ENCODE measurements at regions not wholly inside any gene's neighbourhood (a gene's known extent, or its start where the extent isn't known, plus 50 kb on each side); places are given as distances from the start of the nearest gene placed in this dataset.

GRCh38 chr12:114913871-114914801 lies 230.2 kb upstream of the TBX3 start:
- no peak for DNase-seq

- no peak for DNase-seq
Observed at GRCh38 chr12:114912811-114913210, 228.8 kb upstream of the TBX3 start.

DNA sequence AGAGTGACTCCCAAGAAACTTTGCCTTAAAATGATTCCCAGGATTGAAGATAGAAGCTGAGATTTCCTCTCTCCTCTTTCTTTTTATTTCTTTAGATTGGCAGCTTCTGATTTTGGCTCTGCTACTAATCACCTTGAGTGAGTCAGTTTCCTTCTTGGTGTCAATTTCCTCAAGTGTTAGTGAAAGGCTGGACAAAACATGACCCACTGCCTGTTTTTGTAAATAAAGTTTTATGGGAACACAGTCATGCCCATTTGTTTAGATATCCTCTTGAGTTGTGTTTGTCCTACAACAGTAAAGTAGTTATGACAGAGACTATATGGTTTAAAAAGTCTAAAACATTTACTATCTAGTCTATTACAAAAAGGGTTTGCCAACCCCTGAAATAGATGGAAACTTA lies 227.2 kb upstream of the TBX3 start:
- no peak for DNase-seq

- DNase-seq, result no peak
Observed at GRCh38 chr12:114904254-114905003, 220.5 kb upstream of the TBX3 start.

DNA sequence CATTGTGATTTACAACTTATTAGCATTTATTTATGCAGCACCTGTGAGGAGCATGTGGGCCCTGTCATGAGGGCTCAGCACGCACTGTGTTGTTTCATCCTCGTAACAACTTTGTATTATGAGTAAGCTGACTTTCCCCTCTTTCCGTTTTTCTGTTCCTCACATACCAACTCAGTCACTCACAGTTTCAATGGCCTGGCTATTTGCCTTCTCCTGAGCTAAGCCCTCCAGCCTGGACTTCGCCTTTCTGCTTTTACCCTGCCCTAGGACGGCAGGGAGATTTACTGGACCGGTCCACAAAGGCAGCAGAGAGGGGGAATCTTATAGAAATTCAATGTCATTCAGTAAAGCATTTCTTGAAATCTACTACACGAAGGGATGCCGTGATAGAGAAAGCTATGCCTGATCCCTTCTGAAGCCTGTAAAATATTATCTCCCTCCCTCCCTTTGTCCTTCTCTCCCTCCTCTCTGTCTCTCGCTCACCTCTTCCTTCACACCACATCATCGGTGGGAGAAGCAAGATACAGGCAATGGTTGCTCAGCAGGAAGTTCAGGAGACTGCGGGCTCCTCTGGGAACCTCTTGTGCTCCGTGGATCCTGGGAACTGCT lies 219.2 kb upstream of the TBX3 start:
- DNase-seq, result no peak

GRCh38 chr12:114902665-114903064 lies 218.7 kb upstream of the TBX3 start:
- no peak for DNase-seq

- DNase-seq, result no peak
Observed at GRCh38 chr12:114901316-114901715, 217.3 kb upstream of the TBX3 start.

DNA sequence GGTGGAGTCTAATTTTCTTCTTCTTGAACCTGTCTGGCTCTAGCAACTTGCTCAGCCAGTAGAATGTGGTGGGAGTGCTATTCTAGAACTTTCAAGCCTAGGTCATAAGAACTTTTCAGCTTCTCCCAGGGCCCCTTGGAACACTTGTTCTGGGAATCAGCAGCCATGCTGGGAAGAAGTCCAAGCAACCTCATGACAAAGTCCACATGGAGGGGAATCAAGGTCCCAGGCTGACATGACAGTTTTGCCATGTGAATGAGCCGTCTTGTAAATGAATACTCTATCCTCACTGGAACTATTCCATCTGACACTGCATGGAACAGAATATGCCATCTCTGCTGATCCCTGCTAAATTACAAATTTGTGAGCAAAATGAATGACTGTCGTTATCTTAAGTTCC lies 214.2 kb upstream of the TBX3 start:
- no peak for DNase-seq

DNA sequence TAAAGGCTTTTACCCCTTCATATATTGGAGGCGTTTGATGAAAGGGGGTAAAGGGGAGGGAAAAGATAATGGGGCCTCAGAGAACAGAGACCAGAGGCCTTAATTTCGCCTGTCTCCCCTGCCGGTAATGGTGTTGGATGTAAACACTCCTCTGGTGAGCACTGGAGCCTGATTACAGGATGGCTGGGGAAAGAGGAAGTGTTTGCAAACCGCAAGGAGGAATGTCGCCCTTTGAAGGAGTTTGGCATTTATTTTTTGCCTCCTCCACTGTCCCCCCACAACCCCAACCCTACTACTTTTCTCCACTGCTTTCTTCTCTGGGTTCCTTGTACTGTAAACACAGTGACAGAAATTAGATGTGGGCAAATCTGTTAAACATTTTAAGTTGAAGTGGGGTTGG lies 211.9 kb upstream of the TBX3 start:
- DNase-seq, result no peak

- DNase-seq, result no peak
Observed at GRCh38 chr12:114895081-114895480, 211.1 kb upstream of the TBX3 start.

DNA sequence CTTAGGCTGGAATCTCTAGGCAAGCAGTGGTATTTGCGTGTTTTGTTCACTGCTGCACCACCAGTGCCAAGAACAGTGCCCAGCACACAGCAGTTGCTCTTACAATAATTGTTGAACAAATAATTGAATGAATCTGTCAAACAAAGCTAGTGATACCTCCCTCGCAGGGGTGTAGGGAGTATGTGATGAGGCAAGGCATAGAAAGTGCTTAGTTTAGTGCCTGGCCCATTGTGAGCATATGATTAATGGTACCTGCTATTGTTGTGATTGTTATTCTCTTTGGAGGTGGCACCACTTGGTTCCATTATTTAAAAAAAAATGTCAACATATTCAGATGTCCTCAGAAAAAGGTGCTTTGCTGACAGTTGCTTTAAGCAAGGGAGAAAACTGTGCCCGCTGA lies 210.1 kb upstream of the TBX3 start:
- DNase-seq, result no peak

- no peak for DNase-seq
Observed at GRCh38 chr12:114888928-114889584, 205.1 kb upstream of the TBX3 start.

GRCh38 chr12:114888448-114888847 lies 204.5 kb upstream of the TBX3 start:
- DNase-seq, result no peak

- no peak for DNase-seq
Observed at GRCh38 chr12:114885501-114885900, 201.5 kb upstream of the TBX3 start.

- no peak for DNase-seq
Observed at GRCh38 chr12:114884575-114884974, 200.6 kb upstream of the TBX3 start.

- no peak for DNase-seq
Observed at GRCh38 chr12:114882083-114882482, 198.1 kb upstream of the TBX3 start.

DNA sequence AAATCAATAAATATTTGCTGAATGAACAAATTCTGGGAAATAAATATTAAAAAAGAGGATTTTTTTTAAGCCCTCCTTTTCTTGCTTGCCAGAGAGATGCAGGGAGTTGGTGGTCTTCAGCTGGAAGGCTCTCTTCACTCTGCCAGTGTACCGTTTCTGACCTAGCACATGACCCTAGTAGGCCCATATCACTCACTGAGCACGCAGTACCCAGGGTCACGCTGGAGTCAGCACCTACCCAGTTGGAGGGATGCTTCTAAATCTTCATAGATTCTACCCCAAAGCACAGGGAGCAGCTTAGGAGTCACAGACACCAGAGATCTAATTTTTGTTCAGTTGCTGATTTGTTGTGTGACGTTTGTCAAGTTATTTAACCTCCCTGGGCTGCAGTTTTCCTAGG lies 195.4 kb upstream of the TBX3 start:
- no peak for DNase-seq

GRCh38 chr12:114878781-114879180 lies 194.8 kb upstream of the TBX3 start:
- DNase-seq, result no peak

DNA sequence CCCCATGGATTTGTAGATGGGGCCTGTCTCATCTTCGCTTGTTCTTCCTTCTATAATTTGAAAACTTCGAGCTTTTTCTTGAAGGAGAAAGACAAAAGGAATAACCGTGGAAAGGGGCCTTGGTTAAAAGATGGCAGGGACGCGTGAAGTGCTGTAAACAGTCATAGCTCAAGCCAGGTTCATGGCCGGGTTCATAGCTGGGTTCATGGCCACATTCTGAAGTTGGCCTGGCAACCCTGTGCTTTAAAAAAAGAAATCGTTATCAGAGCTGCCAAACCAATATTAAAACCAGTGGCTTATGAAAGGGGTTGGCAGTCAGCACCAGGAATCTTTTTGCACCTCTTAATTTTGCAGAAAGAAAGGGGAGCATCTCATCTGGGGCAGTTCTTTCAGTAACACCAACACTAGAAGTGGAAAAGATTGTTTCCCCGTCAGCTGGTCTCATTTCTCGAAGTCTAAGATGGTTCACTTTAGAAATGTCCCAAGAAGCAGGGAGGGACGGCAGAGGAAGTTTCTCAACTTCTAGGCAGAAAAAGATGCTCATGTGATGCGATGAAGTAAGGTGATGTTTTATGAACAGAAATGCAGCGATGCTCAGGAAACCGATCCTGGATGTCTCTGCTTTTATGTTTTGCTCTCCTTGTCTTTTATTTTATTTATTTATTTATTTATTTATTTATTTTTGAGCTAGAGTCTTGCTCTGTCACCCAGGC lies 193.1 kb upstream of the TBX3 start:
- DNase-seq, result no peak

- no peak for DNase-seq
Observed at GRCh38 chr12:114875313-114875712, 191.3 kb upstream of the TBX3 start.

GRCh38 chr12:114873656-114874055 lies 189.7 kb upstream of the TBX3 start:
- DNase-seq, result no peak

DNA sequence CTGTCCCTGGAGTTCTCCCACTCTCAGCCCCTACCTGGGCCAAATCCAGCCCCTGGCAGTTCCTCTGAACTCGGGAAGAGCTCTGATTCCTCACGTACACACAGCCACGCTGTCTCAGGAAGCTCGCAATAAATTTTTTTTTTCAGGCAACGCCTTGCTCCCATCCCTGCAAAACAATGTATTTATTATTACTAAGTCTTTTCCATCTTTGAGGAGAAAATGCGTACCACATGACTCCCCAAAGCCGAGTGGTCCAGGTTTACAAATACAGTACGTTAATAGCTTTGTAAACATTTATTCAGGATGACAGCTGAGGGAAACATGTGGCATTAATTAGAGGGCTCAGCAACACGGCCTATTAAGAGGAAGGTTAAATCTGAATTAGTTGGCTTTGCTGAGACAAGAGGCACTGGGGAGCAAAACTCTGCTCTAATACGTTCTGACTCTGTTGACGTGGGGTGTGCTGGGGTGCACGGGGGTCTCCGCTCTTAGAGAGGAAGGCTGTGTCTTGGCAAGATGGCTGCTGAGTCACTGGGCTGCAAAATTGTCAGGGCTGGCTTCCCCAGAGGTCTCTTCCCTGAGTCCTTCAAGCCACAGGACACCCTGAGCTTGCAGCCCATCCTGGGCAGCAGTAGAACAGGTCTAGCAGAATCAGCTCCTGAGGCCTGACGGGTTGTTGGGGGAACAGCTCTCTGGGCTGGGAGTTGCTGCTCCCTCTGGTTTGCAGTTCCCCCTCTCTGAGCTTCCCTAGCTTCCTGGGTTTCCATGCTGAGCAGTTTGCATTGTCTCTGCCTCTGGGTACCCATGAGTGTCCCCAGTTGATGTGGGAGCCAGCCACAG lies 185.2 kb upstream of the TBX3 start:
- DNase-seq, result no peak

Data from NCI-H446 treated with DMSO at 0.1 percent for 48 hours (cell line).